OCI-LY1 (cell line): ENCODE measurements at regions not wholly inside any gene's neighbourhood (a gene's known extent, or its start where the extent isn't known, plus 50 kb on each side); places are given as distances from the start of the nearest gene placed in this dataset.

Experiments
- CTCF ChIP-seq: fragments of 200-600 bp; sonication (generic), shearing (Covaris generic); IDR thresholded peaks from 2 replicates; pipeline ENCODE4 v1.5.1; 2017; ENCODE audit warnings: mild to moderate bottlenecking, antibody characterized with exemption, low read length, moderate library complexity, mixed read lengths
- EZH2 ChIP-seq: fragments of 200-600 bp; sonication (generic), shearing (Covaris generic); IDR thresholded peaks from 2 replicates; pipeline ENCODE4 v1.8.0; 2017; ENCODE audit warnings: borderline replicate concordance, mixed run types, mild to moderate bottlenecking, antibody characterized with exemption, low read length, moderate library complexity, mixed read lengths

- TF ChIP-seq CTCF (no peak), EZH2 (no peak)
These were observed 512.3 kb downstream of the ZNF385D start for GRCh38 chr3:21238661-21239060.
